ENCODE measurements at regions not wholly inside any gene's neighbourhood (a gene's known extent, or its start where the extent isn't known, plus 50 kb on each side); places are given as distances from the start of the nearest gene placed in this dataset.
"Not testable (repeated sequence)": the region's sequence is repeated elsewhere in the genome, so short reads cannot be mapped to it uniquely, and the experiment has no call there.

DNA sequence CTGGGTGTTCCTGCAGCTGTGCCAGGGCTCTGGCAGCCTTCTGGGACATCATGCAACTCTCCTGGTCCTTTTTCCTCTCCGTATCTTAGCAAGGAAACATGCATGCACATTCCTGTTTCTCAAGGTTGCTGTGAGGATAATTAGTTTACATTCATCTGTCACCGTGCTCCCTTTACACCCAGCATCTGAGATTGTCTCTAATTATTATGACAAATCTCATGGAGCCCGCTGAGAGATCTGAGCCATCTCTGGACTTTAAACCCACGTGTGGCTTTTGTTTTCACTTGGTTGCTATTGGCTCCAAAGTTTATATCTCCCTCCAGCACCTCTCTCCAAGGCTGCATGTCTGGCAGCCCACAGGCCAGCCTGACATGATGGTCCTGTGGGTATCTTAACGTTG is 167.6 kb downstream of the UNC5CL start:
- Histone ChIP-seq H3K27me3 (ENCODE audit: control insufficient read depth, extremely low read depth, insufficient read depth, low read length) (peaks cover 9% of the 10 kb centered on the region), H3K4me1 (ENCODE audit: control insufficient read depth, extremely low read depth, insufficient read depth, low read length) (no peaks in the 10 kb centered on the region), H3K9me1 (ENCODE audit: control insufficient read depth, extremely low read depth, insufficient read depth, low read length) (no peaks in the 10 kb centered on the region), H3K79me2 (ENCODE audit: control insufficient read depth, insufficient read depth, low read length) (no peaks in the 10 kb centered on the region), H3K27ac (ENCODE audit: control insufficient read depth, insufficient read depth, low read length) (no peak overlapping the region), H3K9ac (ENCODE audit: control insufficient read depth, extremely low read depth, insufficient read depth, low read length) (no peak overlapping the region), H2AFZ (ENCODE audit: control insufficient read depth, low read length) (no peak overlapping the region), H3K4me3 (ENCODE audit: control insufficient read depth in 2 of 3, extremely low read depth in 1 of 3, insufficient read depth in 2 of 3, low read depth in 1 of 3, low read length in 3 of 3) (no peak overlapping the region), H3K36me3 (ENCODE audit: control insufficient read depth in 2 of 2, extremely low read depth in 1 of 2, insufficient read depth in 2 of 2, low read length in 2 of 2) (no peaks in the 10 kb centered on the region), H3K4me2 (ENCODE audit: control insufficient read depth, extremely low read depth, insufficient read depth, low read depth, low read length) (no peak overlapping the region), H4K20me1 (ENCODE audit: control insufficient read depth, extremely low read depth, insufficient read depth, low read length) (no peaks in the 10 kb centered on the region), H3K9me3 (ENCODE audit: control insufficient read depth, low read depth, low read length) (no peaks in the 10 kb centered on the region)
- dilution Hi-C loops (cut with MboI; ENCODE audit: extremely low pct_ligation_motif_present, low sequenced_read_pairs), result no loop called here
- TF ChIP-seq, protein P1, sequence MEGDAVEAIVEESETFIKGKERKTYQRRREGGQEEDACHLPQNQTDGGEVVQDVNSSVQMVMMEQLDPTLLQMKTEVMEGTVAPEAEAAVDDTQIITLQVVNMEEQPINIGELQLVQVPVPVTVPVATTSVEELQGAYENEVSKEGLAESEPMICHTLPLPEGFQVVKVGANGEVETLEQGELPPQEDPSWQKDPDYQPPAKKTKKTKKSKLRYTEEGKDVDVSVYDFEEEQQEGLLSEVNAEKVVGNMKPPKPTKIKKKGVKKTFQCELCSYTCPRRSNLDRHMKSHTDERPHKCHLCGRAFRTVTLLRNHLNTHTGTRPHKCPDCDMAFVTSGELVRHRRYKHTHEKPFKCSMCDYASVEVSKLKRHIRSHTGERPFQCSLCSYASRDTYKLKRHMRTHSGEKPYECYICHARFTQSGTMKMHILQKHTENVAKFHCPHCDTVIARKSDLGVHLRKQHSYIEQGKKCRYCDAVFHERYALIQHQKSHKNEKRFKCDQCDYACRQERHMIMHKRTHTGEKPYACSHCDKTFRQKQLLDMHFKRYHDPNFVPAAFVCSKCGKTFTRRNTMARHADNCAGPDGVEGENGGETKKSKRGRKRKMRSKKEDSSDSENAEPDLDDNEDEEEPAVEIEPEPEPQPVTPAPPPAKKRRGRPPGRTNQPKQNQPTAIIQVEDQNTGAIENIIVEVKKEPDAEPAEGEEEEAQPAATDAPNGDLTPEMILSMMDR (optimal IDR thresholded peaks at IDR 0.05 in 1 of 3, IDR thresholded peaks at IDR 0.05 in 1 of 3, conservative IDR thresholded peaks at IDR 0.05 in 1 of 3; ENCODE audit: extremely low read depth in 1 of 3, insufficient read depth in 2 of 3, low read length in 3 of 3), result no peak
- no peak for TF ChIP-seq EZH2 (IDR thresholded peaks at IDR 0.05; ENCODE audit: low read length)
- DNase-seq (ENCODE audit: low read depth, low spot score) (no peak), FAIRE-seq (no peak)

DNA sequence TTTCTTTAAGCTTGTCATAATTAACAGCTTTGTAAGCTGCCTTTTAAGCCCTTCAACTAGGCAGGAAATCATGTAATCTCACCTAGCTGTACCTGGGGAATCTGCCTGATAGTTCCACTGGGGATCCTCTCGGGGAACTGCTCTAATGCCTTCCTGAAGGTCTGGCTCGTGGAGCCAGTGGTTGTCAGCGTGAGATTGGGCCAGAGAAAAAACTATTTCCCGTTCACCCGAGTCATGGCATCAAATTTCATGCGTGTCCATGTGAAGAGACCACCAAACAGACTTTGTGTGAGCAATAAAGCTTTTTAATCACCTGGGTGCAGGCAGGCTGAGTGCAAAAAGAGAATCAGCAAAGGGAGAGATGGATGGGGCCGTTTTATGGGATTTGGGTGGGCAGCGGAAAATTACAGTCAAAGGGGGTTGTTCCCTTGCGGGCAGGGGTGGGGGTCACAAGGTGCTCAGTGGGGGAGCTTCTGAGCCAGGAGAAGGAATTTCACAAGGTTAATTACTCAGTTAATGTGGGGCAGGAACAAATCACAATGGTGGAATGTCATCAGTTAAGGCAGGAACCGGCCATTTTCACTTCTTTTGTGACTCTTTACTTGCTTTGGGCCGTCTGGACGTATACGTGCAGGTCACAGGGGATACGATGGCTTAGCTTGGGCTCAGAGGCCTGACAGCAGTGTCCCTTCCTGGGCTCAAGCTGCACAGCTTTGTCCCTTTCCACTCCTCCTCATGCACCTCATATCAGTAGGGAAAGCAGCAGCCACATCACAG is 170.7 kb downstream of the UNC5CL start:
- H3K27me3 ChIP-seq (ENCODE audit: control insufficient read depth, extremely low read depth, insufficient read depth, low read length); H3K4me1 ChIP-seq (ENCODE audit: control insufficient read depth, extremely low read depth, insufficient read depth, low read length); H2AFZ ChIP-seq (ENCODE audit: control insufficient read depth, low read length); DNase-seq (ENCODE audit: low read depth, low spot score); H4K20me1 ChIP-seq (ENCODE audit: control insufficient read depth, extremely low read depth, insufficient read depth, low read length); H3K9ac ChIP-seq (ENCODE audit: control insufficient read depth, extremely low read depth, insufficient read depth, low read length); H3K9me1 ChIP-seq (ENCODE audit: control insufficient read depth, extremely low read depth, insufficient read depth, low read length); H3K36me3 ChIP-seq (ENCODE audit: control insufficient read depth in 2 of 2, extremely low read depth in 1 of 2, insufficient read depth in 2 of 2, low read length in 2 of 2); H3K27ac ChIP-seq (ENCODE audit: control insufficient read depth, insufficient read depth, low read length); H3K9me3 ChIP-seq (ENCODE audit: control insufficient read depth, low read depth, low read length); dilution Hi-C loops (cut with MboI; ENCODE audit: extremely low pct_ligation_motif_present, low sequenced_read_pairs); H3K4me3 ChIP-seq (ENCODE audit: control insufficient read depth in 2 of 3, extremely low read depth in 1 of 3, insufficient read depth in 2 of 3, low read depth in 1 of 3, low read length in 3 of 3); FAIRE-seq; H3K79me2 ChIP-seq (ENCODE audit: control insufficient read depth, insufficient read depth, low read length); H3K4me2 ChIP-seq (ENCODE audit: control insufficient read depth, extremely low read depth, insufficient read depth, low read depth, low read length): not testable (repeated sequence)

DNA sequence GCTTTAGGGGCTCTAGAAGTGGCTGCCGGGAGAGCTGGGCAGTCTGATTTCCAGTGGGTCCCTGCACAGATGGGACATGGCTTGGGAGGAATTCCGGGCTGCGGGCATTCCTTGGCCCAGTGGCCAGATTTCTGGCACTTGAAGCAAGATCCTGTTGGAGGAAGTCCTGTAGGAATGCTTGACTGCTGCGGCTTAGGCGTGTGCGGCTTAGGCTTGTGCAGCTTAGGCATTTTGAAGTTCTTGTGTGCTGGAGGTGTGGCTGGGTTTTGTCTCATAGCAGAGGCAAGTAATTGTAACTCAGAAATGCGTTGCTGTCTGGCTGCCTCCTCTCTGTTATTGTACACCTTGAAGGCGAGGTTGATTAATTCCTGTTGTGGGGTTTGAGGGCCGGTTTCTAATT is 171.5 kb downstream of the UNC5CL start:
- H3K4me2 ChIP-seq (ENCODE audit: control insufficient read depth, extremely low read depth, insufficient read depth, low read depth, low read length); H3K36me3 ChIP-seq (ENCODE audit: control insufficient read depth in 2 of 2, extremely low read depth in 1 of 2, insufficient read depth in 2 of 2, low read length in 2 of 2); H3K4me1 ChIP-seq (ENCODE audit: control insufficient read depth, extremely low read depth, insufficient read depth, low read length); H3K9me1 ChIP-seq (ENCODE audit: control insufficient read depth, extremely low read depth, insufficient read depth, low read length); H3K27ac ChIP-seq (ENCODE audit: control insufficient read depth, insufficient read depth, low read length); dilution Hi-C loops (cut with MboI; ENCODE audit: extremely low pct_ligation_motif_present, low sequenced_read_pairs); H3K79me2 ChIP-seq (ENCODE audit: control insufficient read depth, insufficient read depth, low read length); H2AFZ ChIP-seq (ENCODE audit: control insufficient read depth, low read length); H4K20me1 ChIP-seq (ENCODE audit: control insufficient read depth, extremely low read depth, insufficient read depth, low read length); H3K9me3 ChIP-seq (ENCODE audit: control insufficient read depth, low read depth, low read length); H3K27me3 ChIP-seq (ENCODE audit: control insufficient read depth, extremely low read depth, insufficient read depth, low read length); H3K9ac ChIP-seq (ENCODE audit: control insufficient read depth, extremely low read depth, insufficient read depth, low read length); H3K4me3 ChIP-seq (ENCODE audit: control insufficient read depth in 2 of 3, extremely low read depth in 1 of 3, insufficient read depth in 2 of 3, low read depth in 1 of 3, low read length in 3 of 3); DNase-seq (ENCODE audit: low read depth, low spot score); FAIRE-seq: not testable (repeated sequence)

DNA sequence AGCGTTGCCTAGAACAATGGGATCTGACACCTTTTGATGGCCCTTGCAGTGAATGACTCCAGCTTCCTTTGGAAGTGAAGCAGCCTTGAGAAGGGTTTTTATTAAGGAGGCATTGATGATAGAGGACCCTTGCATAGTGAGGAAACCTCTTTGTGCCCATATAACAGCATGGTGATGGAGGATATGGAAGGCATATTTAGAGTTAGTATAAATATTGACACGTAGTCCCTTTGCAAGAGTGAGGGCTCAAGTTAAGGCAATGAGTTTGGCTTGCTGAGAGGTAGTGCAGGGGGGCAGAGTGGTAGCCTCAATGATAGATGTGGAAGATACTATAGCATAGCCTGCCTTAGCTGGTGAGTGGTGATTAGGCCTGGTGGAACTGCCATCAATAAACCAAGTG is 173.8 kb downstream of the UNC5CL start:
- H3K4me2 ChIP-seq (ENCODE audit: control insufficient read depth, extremely low read depth, insufficient read depth, low read depth, low read length); H3K9me1 ChIP-seq (ENCODE audit: control insufficient read depth, extremely low read depth, insufficient read depth, low read length); H3K9ac ChIP-seq (ENCODE audit: control insufficient read depth, extremely low read depth, insufficient read depth, low read length); H2AFZ ChIP-seq (ENCODE audit: control insufficient read depth, low read length); DNase-seq (ENCODE audit: low read depth, low spot score); dilution Hi-C loops (cut with MboI; ENCODE audit: extremely low pct_ligation_motif_present, low sequenced_read_pairs); H3K36me3 ChIP-seq (ENCODE audit: control insufficient read depth in 2 of 2, extremely low read depth in 1 of 2, insufficient read depth in 2 of 2, low read length in 2 of 2); H3K27me3 ChIP-seq (ENCODE audit: control insufficient read depth, extremely low read depth, insufficient read depth, low read length); H3K79me2 ChIP-seq (ENCODE audit: control insufficient read depth, insufficient read depth, low read length); H3K9me3 ChIP-seq (ENCODE audit: control insufficient read depth, low read depth, low read length); H3K4me1 ChIP-seq (ENCODE audit: control insufficient read depth, extremely low read depth, insufficient read depth, low read length); H3K4me3 ChIP-seq (ENCODE audit: control insufficient read depth in 2 of 3, extremely low read depth in 1 of 3, insufficient read depth in 2 of 3, low read depth in 1 of 3, low read length in 3 of 3); H3K27ac ChIP-seq (ENCODE audit: control insufficient read depth, insufficient read depth, low read length); FAIRE-seq; H4K20me1 ChIP-seq (ENCODE audit: control insufficient read depth, extremely low read depth, insufficient read depth, low read length): not testable (repeated sequence)
